ENCODE measurements at regions not wholly inside any gene's neighbourhood (a gene's known extent, or its start where the extent isn't known, plus 50 kb on each side); places are given as distances from the start of the nearest gene placed in this dataset.

DNA sequence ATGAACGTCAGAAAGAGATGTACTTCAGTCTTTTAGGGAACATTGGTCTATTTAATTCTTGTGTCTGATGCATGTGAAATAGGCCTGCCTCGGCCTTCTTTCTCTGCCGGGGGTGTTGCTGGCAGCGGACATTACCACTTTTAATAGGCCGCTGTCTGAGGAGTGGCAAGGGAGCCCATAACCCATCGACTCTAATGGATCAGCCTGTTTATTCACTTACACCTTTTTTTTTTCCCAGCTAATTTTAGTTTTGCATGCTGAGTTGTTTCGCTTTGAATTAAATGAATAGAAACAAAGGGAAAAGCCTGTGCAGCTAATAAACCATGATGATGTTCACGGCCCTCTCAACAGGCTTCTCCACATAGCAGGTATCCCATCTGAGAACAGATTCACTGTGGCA is 78.4 kb downstream of the KCTD15 start:
- Mint-ChIP-seq H3K4me1 (peaks cover 6 to 8% of the 10 kb centered on the region in 2 experiments; a peak in 3 of 4 replicates), H3K9me3 (peaks cover 0 to 3% of the 10 kb centered on the region in 2 experiments; a peak in 2 of 5 replicates), H3K27me3 (ENCODE audit: low read depth) (peaks cover 2% of the 10 kb centered on the region; the same call in 1 of the 2 replicates), H3K27ac (no peak overlapping the region), H3K4me3 (no peak overlapping the region), H3K36me3 (ENCODE audit: insufficient read depth in 1 of 3, low read depth in 3 of 3) (no peaks in the 10 kb centered on the region)
- Histone ChIP-seq H3K23ac (ENCODE audit: insufficient read length, low read depth, low read length) (no peak overlapping the region), H3K4me1 (ENCODE audit: insufficient read depth, low read length) (no peaks in the 10 kb centered on the region), H4K91ac (ENCODE audit: insufficient read length, low read depth, low read length) (no peak overlapping the region), H2BK15ac (ENCODE audit: low read depth, low read length) (no peak overlapping the region), H3K79me2 (ENCODE audit: insufficient read depth, low read length) (no peaks in the 10 kb centered on the region), H3K4ac (ENCODE audit: low read depth, low read length) (no peak overlapping the region), H3K18ac (ENCODE audit: insufficient read length, low read depth, low read length) (no peak overlapping the region), H2BK5ac (ENCODE audit: insufficient read length, low read length) (no peak overlapping the region), H3K4me2 (ENCODE audit: insufficient read depth, insufficient read length, low read length) (no peak overlapping the region), H3K9ac (ENCODE audit: extremely low read depth, insufficient read length, low read length) (no peak overlapping the region), H2BK120ac (ENCODE audit: low read depth, low read length, poor library complexity, severe bottlenecking) (no peak overlapping the region), H3K56ac (ENCODE audit: insufficient read length, low read depth, low read length) (no peak overlapping the region), H3T11ph (ENCODE audit: low read length) (no peak overlapping the region), H2BK20ac (ENCODE audit: low read depth, low read length, poor library complexity, severe bottlenecking) (no peak overlapping the region), H2AFZ (ENCODE audit: low read length) (no peak overlapping the region), H3K27me3 (ENCODE audit: insufficient read depth, low read length) (no peaks in the 10 kb centered on the region), H3K27ac (ENCODE audit: insufficient read length, low read depth, low read length) (no peak overlapping the region), H4K20me1 (ENCODE audit: control insufficient read depth, insufficient read depth, insufficient read length) (no peaks in the 10 kb centered on the region), H3K9me3 (ENCODE audit: control insufficient read depth, low read depth, low read length) (no peaks in the 10 kb centered on the region), H3K14ac (ENCODE audit: insufficient read depth, low read length) (no peak overlapping the region), H2AK5ac (ENCODE audit: insufficient read length, low read length) (no peak overlapping the region), H3K23me2 (ENCODE audit: insufficient read length, low read depth, low read length, poor library complexity, severe bottlenecking) (no peaks in the 10 kb centered on the region), H4K8ac (replicated peaks; ENCODE audit: insufficient read length, low read depth, low read length) (no peak overlapping the region), H4K5ac (ENCODE audit: insufficient read length, low read depth, low read length) (no peak overlapping the region), H2BK12ac (ENCODE audit: insufficient read length, low read depth, low read length) (no peak overlapping the region), H3K79me1 (ENCODE audit: insufficient read depth, low read depth, low read length, poor library complexity, severe bottlenecking) (no peaks in the 10 kb centered on the region)
- no CpG with 5 or more reads among the region's 8 CpGs for WGBS (ENCODE audit: extremely low coverage, insufficient read length, low lambda C conversion rate)
- DNase-seq: no peak
- TF ChIP-seq, protein P1, sequence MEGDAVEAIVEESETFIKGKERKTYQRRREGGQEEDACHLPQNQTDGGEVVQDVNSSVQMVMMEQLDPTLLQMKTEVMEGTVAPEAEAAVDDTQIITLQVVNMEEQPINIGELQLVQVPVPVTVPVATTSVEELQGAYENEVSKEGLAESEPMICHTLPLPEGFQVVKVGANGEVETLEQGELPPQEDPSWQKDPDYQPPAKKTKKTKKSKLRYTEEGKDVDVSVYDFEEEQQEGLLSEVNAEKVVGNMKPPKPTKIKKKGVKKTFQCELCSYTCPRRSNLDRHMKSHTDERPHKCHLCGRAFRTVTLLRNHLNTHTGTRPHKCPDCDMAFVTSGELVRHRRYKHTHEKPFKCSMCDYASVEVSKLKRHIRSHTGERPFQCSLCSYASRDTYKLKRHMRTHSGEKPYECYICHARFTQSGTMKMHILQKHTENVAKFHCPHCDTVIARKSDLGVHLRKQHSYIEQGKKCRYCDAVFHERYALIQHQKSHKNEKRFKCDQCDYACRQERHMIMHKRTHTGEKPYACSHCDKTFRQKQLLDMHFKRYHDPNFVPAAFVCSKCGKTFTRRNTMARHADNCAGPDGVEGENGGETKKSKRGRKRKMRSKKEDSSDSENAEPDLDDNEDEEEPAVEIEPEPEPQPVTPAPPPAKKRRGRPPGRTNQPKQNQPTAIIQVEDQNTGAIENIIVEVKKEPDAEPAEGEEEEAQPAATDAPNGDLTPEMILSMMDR (conservative IDR thresholded peaks at IDR 0.05): no peak

Data from H9 (cell line).